Stimulated activated naive CD4-positive, alpha-beta T cell (primary cell): ENCODE measurements at regions not wholly inside any gene's neighbourhood (a gene's known extent, or its start where the extent isn't known, plus 50 kb on each side); places are given as distances from the start of the nearest gene placed in this dataset.
"Not testable (repeated sequence)": the region's sequence is repeated elsewhere in the genome, so short reads cannot be mapped to it uniquely, and the experiment has no call there.

Experiments used
- DNase-seq, 6 experiments: peaks; one replicate each; lab custom pipeline; 2025; lab: John Stamatoyannopoulos, UW

GRCh38 chr11:23252426-23252825 is 392.2 kb upstream of the CCDC179 start:
- DNase-seq, result no peak

GRCh38 chr11:23257088-23257487 is 396.8 kb upstream of the CCDC179 start:
- DNase-seq, result no peak

- no peak for DNase-seq
Measured at GRCh38 chr11:23257556-23257955, 397.3 kb upstream of the CCDC179 start.

GRCh38 chr11:23263466-23263865 is 403.2 kb upstream of the CCDC179 start:
- no peak for DNase-seq

- no peak for DNase-seq
Measured at GRCh38 chr11:23272095-23272494, 411.8 kb upstream of the CCDC179 start.

- no peak for DNase-seq
Measured at GRCh38 chr11:23278121-23278520, 417.8 kb upstream of the CCDC179 start.

GRCh38 chr11:23280088-23280487 is 419.8 kb upstream of the CCDC179 start:
- DNase-seq, result no peak

GRCh38 chr11:23283666-23284065 is 423.4 kb upstream of the CCDC179 start:
- DNase-seq, result no peak

GRCh38 chr11:23284631-23285030 is 424.4 kb upstream of the CCDC179 start:
- DNase-seq, result no peak

- no peak for DNase-seq
Measured at GRCh38 chr11:23288003-23288783, 427.9 kb upstream of the CCDC179 start.

GRCh38 chr11:23295241-23295640 is 435.0 kb upstream of the CCDC179 start:
- DNase-seq, result no peak

GRCh38 chr11:23308041-23308440 is 447.8 kb upstream of the CCDC179 start:
- no peak for DNase-seq

GRCh38 chr11:23310276-23310675 is 450.0 kb upstream of the CCDC179 start:
- DNase-seq, result no peak

- DNase-seq, result no peak
Measured at GRCh38 chr11:23311986-23312940, 452.0 kb upstream of the CCDC179 start.

GRCh38 chr11:23313001-23313400 is 452.7 kb upstream of the CCDC179 start:
- DNase-seq, result no peak

- no peak for DNase-seq
Measured at GRCh38 chr11:23314162-23314561, 453.9 kb upstream of the CCDC179 start.

- DNase-seq, result no peak
Measured at GRCh38 chr11:23315286-23315685, 455.0 kb upstream of the CCDC179 start.

GRCh38 chr11:23317816-23318215 is 457.5 kb upstream of the CCDC179 start:
- no peak for DNase-seq

GRCh38 chr11:23318670-23319069 is 458.4 kb upstream of the CCDC179 start:
- DNase-seq, result no peak

- DNase-seq, result no peak
Measured at GRCh38 chr11:23320131-23320530, 459.9 kb upstream of the CCDC179 start.

- DNase-seq, result not testable (repeated sequence)
Measured at GRCh38 chr11:23335586-23335985, 475.3 kb upstream of the CCDC179 start.

GRCh38 chr11:23336961-23337360 is 476.7 kb upstream of the CCDC179 start:
- no peak for DNase-seq

GRCh38 chr11:23353611-23354010 is 493.3 kb upstream of the CCDC179 start:
- no peak for DNase-seq
